CD4-positive, alpha-beta memory T cell (primary cell): ENCODE measurements at regions not wholly inside any gene's neighbourhood (a gene's known extent, or its start where the extent isn't known, plus 50 kb on each side); places are given as distances from the start of the nearest gene placed in this dataset.

Experiments
- CTCF ChIA-PET: fragments of 350-600 bp; sonication (Branson Sonifier 250); formaldehyde crosslinking; loops from one replicate; lab custom pipeline; 2021; ENCODE audit warnings: inconsistent platforms; ENCODE audit not compliant: partially characterized antibody; lab: Charles Lee
- POLR2A ChIA-PET: fragments of 350-600 bp; sonication (Branson Sonifier 250); formaldehyde crosslinking; loops from one replicate; lab custom pipeline; 2021; ENCODE audit not compliant: partially characterized antibody; lab: Charles Lee
- DNase-seq, 5 donors: peaks; one replicate each; pipeline versions ENCODE4 v3.0.0 to v3.0.0-alpha.2; 2020 to 2022; ENCODE audit warnings: mixed read lengths in 1 of 5
- H3K27ac ChIP-seq: one replicate; pipeline ENCODE4 v1.7.0; 2013; ENCODE audit warnings: low read depth, low read length
- H3K27me3 ChIP-seq: 2 replicates; pipeline ENCODE4 v1.7.0; 2013; ENCODE audit warnings: mild to moderate bottlenecking, low read length, moderate library complexity; ENCODE audit not compliant: insufficient read depth
- H3K36me3 ChIP-seq: 2 replicates; pipeline ENCODE4 v1.7.0; 2013; ENCODE audit warnings: mild to moderate bottlenecking, low read length, moderate library complexity; ENCODE audit not compliant: insufficient read depth
- H3K4me1 ChIP-seq: 2 replicates; pipeline ENCODE4 v1.7.0; 2013; ENCODE audit warnings: mild to moderate bottlenecking, low read length, moderate library complexity; ENCODE audit not compliant: insufficient read depth
- H3K4me3 ChIP-seq, 2 donors: one replicate each; pipeline ENCODE4 v1.7.0; 2013; ENCODE audit warnings: low read length in 2 of 2, mild to moderate bottlenecking in 1 of 2
- H3K9me3 ChIP-seq, 2 donors: one replicate each; pipeline ENCODE4 v1.7.0; 2013; ENCODE audit warnings: low read length in 2 of 2, control low read depth in 1 of 2; ENCODE audit not compliant: control insufficient read depth in 1 of 2
- H3K27ac Mint-ChIP-seq, 7 donors: one replicate each; pipeline ENCODE4 v1.8.0; 2020 to 2021; ENCODE audit warnings: mixed read lengths in 7 of 7, mild to moderate bottlenecking in 6 of 7, inconsistent platforms in 3 of 7, moderate library complexity in 3 of 7
- H3K27me3 Mint-ChIP-seq, 2 donors: one replicate each; pipeline ENCODE4 v1.8.0; 2020 to 2021; ENCODE audit warnings: mixed read lengths in 2 of 2
- H3K36me3 Mint-ChIP-seq, 2 donors: one replicate each; pipeline ENCODE4 v1.8.0; 2020 to 2021; ENCODE audit warnings: mixed read lengths in 2 of 2, inconsistent platforms in 1 of 2, mild to moderate bottlenecking in 1 of 2
- H3K4me1 Mint-ChIP-seq, 4 donors: one replicate each; pipeline ENCODE4 v1.8.0; 2020 to 2021; ENCODE audit warnings: mixed read lengths in 4 of 4, mild to moderate bottlenecking in 1 of 4
- H3K4me3 Mint-ChIP-seq, 8 donors: one replicate each; pipeline ENCODE4 v1.8.0; 2020 to 2021; ENCODE audit warnings: mixed read lengths in 8 of 8, mild to moderate bottlenecking in 7 of 8, moderate library complexity in 6 of 8, inconsistent platforms in 3 of 8
- H3K9me3 Mint-ChIP-seq, 8 donors: one replicate each; pipeline ENCODE4 v1.8.0; 2020 to 2021; ENCODE audit warnings: mixed read lengths in 8 of 8, mild to moderate bottlenecking in 5 of 8, inconsistent platforms in 3 of 8, moderate library complexity in 1 of 8
- intact Hi-C: fragments of 100-400 bp; cut with micrococcal nuclease; formaldehyde crosslinking; loops from one replicate; pipeline ENCODE4 v1.15.1; 2023

- no peaks in the 10 kb centered on the region for H3K4me1 ChIP-seq
- Mint-ChIP-seq H3K9me3 (peaks cover 0 to 5% (median 0%) of the 10 kb centered on the region in 8 donors), H3K4me1 (no peaks in the 10 kb centered on the region), H3K36me3 (no peaks in the 10 kb centered on the region), H3K27me3 (peaks cover 0 to 2% of the 10 kb centered on the region in 2 donors), H3K4me3 (no peak overlapping the region), H3K27ac (no peak overlapping the region)
- ChIA-PET POLR2A (no interaction called here), CTCF (no interaction called here)
- no peak overlapping the region for H3K4me3 ChIP-seq
- no peaks in the 10 kb centered on the region for H3K36me3 ChIP-seq
- H3K27me3 ChIP-seq = no peaks in the 10 kb centered on the region
- H3K9me3 ChIP-seq = peaks cover 0 to 3% of the 10 kb centered on the region in 2 donors
- intact Hi-C loops = no loop called here
- no peak overlapping the region for H3K27ac ChIP-seq
- DNase-seq = no peak
These were observed 243.2 kb upstream of the NOCT start for GRCh38 chr4:138772366-138772765.

GRCh38 chr4:138770818-138771217, 244.8 kb upstream of the NOCT start:
- H3K4me1 ChIP-seq = no peaks in the 10 kb centered on the region
- H3K9me3 ChIP-seq = peaks cover 0 to 3% of the 10 kb centered on the region in 2 donors
- DNase-seq = no peak
- H3K4me1 Mint-ChIP-seq = no peaks in the 10 kb centered on the region
- H3K27ac ChIP-seq = no peak overlapping the region
- intact Hi-C loops = no loop called here
- POLR2A ChIA-PET = no interaction called here
- CTCF ChIA-PET = no interaction called here
- H3K4me3 Mint-ChIP-seq = no peak overlapping the region
- peaks cover 1 to 2% of the 10 kb centered on the region in 2 donors for H3K27me3 Mint-ChIP-seq
- no peak overlapping the region for H3K27ac Mint-ChIP-seq
- H3K36me3 Mint-ChIP-seq = no peaks in the 10 kb centered on the region
- no peaks in the 10 kb centered on the region for H3K36me3 ChIP-seq
- peaks cover 0 to 5% (median 0%) of the 10 kb centered on the region in 8 donors for H3K9me3 Mint-ChIP-seq
- H3K27me3 ChIP-seq = no peaks in the 10 kb centered on the region
- H3K4me3 ChIP-seq = no peak overlapping the region

- Histone ChIP-seq H3K9me3 (no peaks in the 10 kb centered on the region), H3K4me3 (no peak overlapping the region), H3K4me1 (no peaks in the 10 kb centered on the region), H3K36me3 (no peaks in the 10 kb centered on the region), H3K27ac (no peak overlapping the region), H3K27me3 (no peaks in the 10 kb centered on the region)
- ChIA-PET CTCF (no interaction called here), POLR2A (no interaction called here)
- Mint-ChIP-seq H3K9me3 (peaks cover 0 to 3% (median 0%) of the 10 kb centered on the region in 8 donors), H3K27me3 (peaks cover 2 to 3% of the 10 kb centered on the region in 2 donors), H3K4me3 (no peak overlapping the region), H3K36me3 (no peaks in the 10 kb centered on the region), H3K4me1 (no peaks in the 10 kb centered on the region), H3K27ac (no peak overlapping the region)
- DNase-seq = no peak
- intact Hi-C loops = no loop called here
These were observed 249.2 kb upstream of the NOCT start for GRCh38 chr4:138766332-138766731.

GRCh38 chr4:138765442-138765841, 250.1 kb upstream of the NOCT start:
- intact Hi-C loops = no loop called here
- H3K4me3 ChIP-seq = no peak overlapping the region
- CTCF ChIA-PET = interaction anchor here (0.6 kb wide), 1 partner anchor 10 kb away, joined by 3 read pairs; no protein-coding TSS in a partner anchor

GRCh38 chr4:138761638-138762220, 253.9 kb upstream of the NOCT start:
- no peak for DNase-seq
- Mint-ChIP-seq H3K27ac (no peak overlapping the region), H3K4me3 (no peak overlapping the region), H3K27me3 (peaks cover 2 to 5% of the 10 kb centered on the region in 2 donors), H3K36me3 (no peaks in the 10 kb centered on the region), H3K9me3 (no peaks in the 10 kb centered on the region), H3K4me1 (no peaks in the 10 kb centered on the region)
- no peak overlapping the region for H3K4me3 ChIP-seq
- no peaks in the 10 kb centered on the region for H3K4me1 ChIP-seq
- H3K36me3 ChIP-seq = no peaks in the 10 kb centered on the region
- intact Hi-C loops = no loop called here
- no peaks in the 10 kb centered on the region for H3K27me3 ChIP-seq
- POLR2A ChIA-PET = no interaction called here
- H3K27ac ChIP-seq = no peak overlapping the region
- no peaks in the 10 kb centered on the region for H3K9me3 ChIP-seq
- CTCF ChIA-PET = no interaction called here

More at GRCh38 chr4:138765442-138765841, 250.1 kb upstream of the NOCT start:
- Mint-ChIP-seq H3K36me3 (no peaks in the 10 kb centered on the region), H3K9me3 (peaks cover 0 to 3% (median 0%) of the 10 kb centered on the region in 8 donors), H3K4me3 (no peak overlapping the region), H3K4me1 (no peaks in the 10 kb centered on the region), H3K27me3 (peaks cover 2 to 3% of the 10 kb centered on the region in 2 donors), H3K27ac (no peak overlapping the region)
- H3K27me3 ChIP-seq = no peaks in the 10 kb centered on the region
- POLR2A ChIA-PET = no interaction called here
- no peaks in the 10 kb centered on the region for H3K36me3 ChIP-seq
- H3K9me3 ChIP-seq = no peaks in the 10 kb centered on the region
- DNase-seq = no peak
- H3K4me1 ChIP-seq = no peaks in the 10 kb centered on the region
- no peak overlapping the region for H3K27ac ChIP-seq

- peaks cover 0 to 2% of the 10 kb centered on the region in 2 donors for H3K27me3 Mint-ChIP-seq
- no peak overlapping the region for H3K4me3 ChIP-seq
- no peaks in the 10 kb centered on the region for H3K9me3 ChIP-seq
- H3K27me3 ChIP-seq = no peaks in the 10 kb centered on the region
- H3K36me3 Mint-ChIP-seq = no peaks in the 10 kb centered on the region
- ChIA-PET CTCF (no interaction called here), POLR2A (no interaction called here)
- no peak overlapping the region for H3K4me3 Mint-ChIP-seq
- intact Hi-C loops = no loop called here
- no peaks in the 10 kb centered on the region for H3K36me3 ChIP-seq
- peaks cover 0 to 4% (median 0%) of the 10 kb centered on the region in 8 donors for H3K9me3 Mint-ChIP-seq
- H3K4me1 ChIP-seq = no peaks in the 10 kb centered on the region
- no peak overlapping the region for H3K27ac ChIP-seq
- no peak overlapping the region for H3K27ac Mint-ChIP-seq
- H3K4me1 Mint-ChIP-seq = no peaks in the 10 kb centered on the region
- DNase-seq = no peak
These were observed 256.1 kb upstream of the NOCT start for GRCh38 chr4:138759554-138759902.

- no peak overlapping the region for H3K27ac Mint-ChIP-seq
- POLR2A ChIA-PET = no interaction called here
- intact Hi-C loops = no loop called here
- no peaks in the 10 kb centered on the region for H3K9me3 ChIP-seq
- peaks cover 0 to 4% (median under 1%) of the 10 kb centered on the region in 8 donors for H3K9me3 Mint-ChIP-seq
- no peak overlapping the region for H3K4me3 ChIP-seq
- H3K27ac ChIP-seq = no peak overlapping the region
- no peak for DNase-seq
- CTCF ChIA-PET = no interaction called here
- H3K27me3 ChIP-seq = no peaks in the 10 kb centered on the region
- no peaks in the 10 kb centered on the region for H3K36me3 ChIP-seq
- no peaks in the 10 kb centered on the region for H3K4me1 ChIP-seq
- peaks cover 0 to 2% of the 10 kb centered on the region in 2 donors for H3K27me3 Mint-ChIP-seq
- no peaks in the 10 kb centered on the region for H3K4me1 Mint-ChIP-seq
- no peak overlapping the region for H3K4me3 Mint-ChIP-seq
- no peaks in the 10 kb centered on the region for H3K36me3 Mint-ChIP-seq
These were observed 256.6 kb upstream of the NOCT start for GRCh38 chr4:138758876-138759553.
